AG09319 (cell line): ENCODE measurements at regions not wholly inside any gene's neighbourhood (a gene's known extent, or its start where the extent isn't known, plus 50 kb on each side); places are given as distances from the start of the nearest gene placed in this dataset.

ENCODE experiments used
- DNase-seq: peaks from one replicate; pipeline ENCODE4 v3.0.0-alpha.2; 2010; ENCODE audit warnings: low read depth; ENCODE audit errors: extremely low read depth
- CTCF ChIP-seq: IDR thresholded peaks from 2 replicates; pipeline ENCODE4 v1.5.1; 2011; ENCODE audit warnings: low read depth, mild to moderate bottlenecking, inconsistent platforms, low read length, moderate library complexity

- TF ChIP-seq CTCF = no peak
- DNase-seq = no peak
Observed at GRCh38 chr22:23399367-23400285, 180.5 kb downstream of the IGLL1 start.

GRCh38 chr22:23398701-23399366, 181.3 kb downstream of the IGLL1 start:
- no peak for TF ChIP-seq CTCF
- DNase-seq = no peak

- no peak for TF ChIP-seq CTCF
- no peak for DNase-seq
Observed at GRCh38 chr22:23397613-23398567, 182.2 kb downstream of the IGLL1 start.

- TF ChIP-seq CTCF = no peak
- no peak for DNase-seq
Observed at GRCh38 chr22:23397008-23397612, 183.0 kb downstream of the IGLL1 start.

- TF ChIP-seq CTCF = no peak
- DNase-seq = no peak
Observed at GRCh38 chr22:23396362-23397007, 183.6 kb downstream of the IGLL1 start.

- no peak for DNase-seq
- no peak for TF ChIP-seq CTCF
Observed at GRCh38 chr22:23395530-23396361, 184.3 kb downstream of the IGLL1 start.
